Panc1 (cell line): ENCODE measurements at regions not wholly inside any gene's neighbourhood (a gene's known extent, or its start where the extent isn't known, plus 50 kb on each side); places are given as distances from the start of the nearest gene placed in this dataset.

Experiments
- ATAC-seq: fragments of 200-7000 bp; cut with Tn5 transposase; 2 replicates; pipeline ENCODE4 v1.9.1; 2020; ENCODE audit warnings: mild to moderate bottlenecking, moderate library complexity
- BruUV-seq: library from RNA; stranded (reverse); fragments of 400-500 nt; replicated peaks from 2 replicates; lab custom pipeline; 2021; lab: Mats Ljungman, UMichigan
- CTCF ChIA-PET: fragments of 300-600 bp; sonication (Branson Sonifier 250); formaldehyde crosslinking; loops from one replicate; lab custom pipeline; 2022; ENCODE audit warnings: antibody characterized with exemption; lab: Charles Lee
- POLR2A ChIA-PET: fragments of 300-600 bp; sonication (Branson Sonifier 250); formaldehyde crosslinking; loops from one replicate; lab custom pipeline; 2022; ENCODE audit warnings: antibody characterized with exemption; lab: Charles Lee
- DNase-seq: peaks from one replicate; pipeline ENCODE4 v3.0.0-alpha.2; 2010; ENCODE audit warnings: low read depth, low spot score
- H3K27ac ChIP-seq: 2 replicates; pipeline ENCODE4 v1.5.1; 2011; ENCODE audit warnings: mild to moderate bottlenecking, low read length, inconsistent platforms
- H3K27me3 ChIP-seq: fragments of 200-500 bp; sonication (Bioruptor generic); 2 replicates; pipeline ENCODE4 v1.6.0; 2014; ENCODE audit warnings: low read length, inconsistent platforms; ENCODE audit not compliant: control insufficient read depth, insufficient read depth
- H3K36me3 ChIP-seq: fragments of 200-500 bp; sonication (Bioruptor generic); 2 replicates; pipeline ENCODE4 v1.5.1; 2014; ENCODE audit warnings: inconsistent platforms, mild to moderate bottlenecking, low read length, moderate library complexity; ENCODE audit not compliant: control insufficient read depth, insufficient read depth
- H3K4me1 ChIP-seq: 2 replicates; pipeline ENCODE4 v1.5.1; 2011; ENCODE audit warnings: inconsistent platforms, mild to moderate bottlenecking, low read length, moderate library complexity; ENCODE audit not compliant: control insufficient read depth, insufficient read depth
- H3K4me3 ChIP-seq, 2 experiments: 2 replicates each; pipeline ENCODE4 v1.5.1; 2011 to 2012; ENCODE audit warnings: low read depth in 2 of 2, low read length in 2 of 2, mild to moderate bottlenecking in 2 of 2, inconsistent platforms in 1 of 2, moderate library complexity in 1 of 2
- H3K9me3 ChIP-seq: fragments of 200-500 bp; sonication (Bioruptor generic); 2 replicates; pipeline ENCODE4 v1.5.1; 2014; ENCODE audit warnings: low read depth, mild to moderate bottlenecking, inconsistent platforms, low read length, moderate library complexity; ENCODE audit not compliant: control insufficient read depth, insufficient read depth
- POLR2AphosphoS5 ChIP-seq: IDR thresholded peaks from 2 replicates; pipeline ENCODE4 v1.6.1; 2012; ENCODE audit warnings: mild to moderate bottlenecking, low read depth, low read length, moderate library complexity
- SIN3A ChIP-seq: IDR thresholded peaks from 2 replicates; pipeline ENCODE4 v1.6.1; 2012; ENCODE audit warnings: low read depth, mild to moderate bottlenecking, low read length, moderate library complexity, borderline replicate concordance; ENCODE audit not compliant: insufficient read depth
- TCF7L2 ChIP-seq: IDR thresholded peaks from 2 replicates; pipeline ENCODE4 v1.6.1; 2011; ENCODE audit warnings: mild to moderate bottlenecking, low read depth, low read length, inconsistent platforms
- in situ Hi-C: cut with HindIII; loops from 2 replicates; pipeline ENCODE4 v1.10.0; 2016; ENCODE audit warnings: low sequenced_read_pairs, low pct_unique_long_range_greater_than_20kb
- intact Hi-C: fragments of 100-400 bp; cut with micrococcal nuclease; formaldehyde crosslinking; loops from one replicate; pipeline ENCODE4 v1.10.0; 2022; ENCODE audit not compliant: unreplicated experiment
- TF ChIP-seq, protein P1 (sequence below), 2 experiments: IDR thresholded peaks; 2 replicates each; pipeline ENCODE4 v1.6.1; 2011 to 2012; ENCODE audit warnings: low read depth in 2 of 2, control low read depth in 1 of 2, low read length in 1 of 2, mild to moderate bottlenecking in 1 of 2, moderate library complexity in 1 of 2; ENCODE audit not compliant: insufficient read depth in 1 of 2
- TF ChIP-seq, protein P2 (sequence below): fragments of 450-650 bp; IDR thresholded peaks from 2 replicates; pipeline ENCODE4 v1.5.1; 2017; ENCODE audit warnings: mild to moderate bottlenecking

- no peak overlapping the region for H3K4me3 ChIP-seq
- H3K27me3 ChIP-seq = peaks cover 13% of the 10 kb centered on the region; the same call in 1 of the 2 replicates
- CTCF ChIA-PET = no interaction called here
- no peaks in the 10 kb centered on the region for H3K36me3 ChIP-seq
- ATAC-seq (no peak), DNase-seq (no peak)
- TF ChIP-seq, protein P1, sequence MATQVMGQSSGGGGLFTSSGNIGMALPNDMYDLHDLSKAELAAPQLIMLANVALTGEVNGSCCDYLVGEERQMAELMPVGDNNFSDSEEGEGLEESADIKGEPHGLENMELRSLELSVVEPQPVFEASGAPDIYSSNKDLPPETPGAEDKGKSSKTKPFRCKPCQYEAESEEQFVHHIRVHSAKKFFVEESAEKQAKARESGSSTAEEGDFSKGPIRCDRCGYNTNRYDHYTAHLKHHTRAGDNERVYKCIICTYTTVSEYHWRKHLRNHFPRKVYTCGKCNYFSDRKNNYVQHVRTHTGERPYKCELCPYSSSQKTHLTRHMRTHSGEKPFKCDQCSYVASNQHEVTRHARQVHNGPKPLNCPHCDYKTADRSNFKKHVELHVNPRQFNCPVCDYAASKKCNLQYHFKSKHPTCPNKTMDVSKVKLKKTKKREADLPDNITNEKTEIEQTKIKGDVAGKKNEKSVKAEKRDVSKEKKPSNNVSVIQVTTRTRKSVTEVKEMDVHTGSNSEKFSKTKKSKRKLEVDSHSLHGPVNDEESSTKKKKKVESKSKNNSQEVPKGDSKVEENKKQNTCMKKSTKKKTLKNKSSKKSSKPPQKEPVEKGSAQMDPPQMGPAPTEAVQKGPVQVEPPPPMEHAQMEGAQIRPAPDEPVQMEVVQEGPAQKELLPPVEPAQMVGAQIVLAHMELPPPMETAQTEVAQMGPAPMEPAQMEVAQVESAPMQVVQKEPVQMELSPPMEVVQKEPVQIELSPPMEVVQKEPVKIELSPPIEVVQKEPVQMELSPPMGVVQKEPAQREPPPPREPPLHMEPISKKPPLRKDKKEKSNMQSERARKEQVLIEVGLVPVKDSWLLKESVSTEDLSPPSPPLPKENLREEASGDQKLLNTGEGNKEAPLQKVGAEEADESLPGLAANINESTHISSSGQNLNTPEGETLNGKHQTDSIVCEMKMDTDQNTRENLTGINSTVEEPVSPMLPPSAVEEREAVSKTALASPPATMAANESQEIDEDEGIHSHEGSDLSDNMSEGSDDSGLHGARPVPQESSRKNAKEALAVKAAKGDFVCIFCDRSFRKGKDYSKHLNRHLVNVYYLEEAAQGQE (IDR thresholded peaks at IDR 0.05; ENCODE audit: insufficient read depth in 1 of 2, low read depth in 2 of 2, low read length in 1 of 2) = no peak
- TF ChIP-seq SIN3A (no peak), TCF7L2 (no peak), POLR2AphosphoS5 (no peak)
- TF ChIP-seq, protein P2, sequence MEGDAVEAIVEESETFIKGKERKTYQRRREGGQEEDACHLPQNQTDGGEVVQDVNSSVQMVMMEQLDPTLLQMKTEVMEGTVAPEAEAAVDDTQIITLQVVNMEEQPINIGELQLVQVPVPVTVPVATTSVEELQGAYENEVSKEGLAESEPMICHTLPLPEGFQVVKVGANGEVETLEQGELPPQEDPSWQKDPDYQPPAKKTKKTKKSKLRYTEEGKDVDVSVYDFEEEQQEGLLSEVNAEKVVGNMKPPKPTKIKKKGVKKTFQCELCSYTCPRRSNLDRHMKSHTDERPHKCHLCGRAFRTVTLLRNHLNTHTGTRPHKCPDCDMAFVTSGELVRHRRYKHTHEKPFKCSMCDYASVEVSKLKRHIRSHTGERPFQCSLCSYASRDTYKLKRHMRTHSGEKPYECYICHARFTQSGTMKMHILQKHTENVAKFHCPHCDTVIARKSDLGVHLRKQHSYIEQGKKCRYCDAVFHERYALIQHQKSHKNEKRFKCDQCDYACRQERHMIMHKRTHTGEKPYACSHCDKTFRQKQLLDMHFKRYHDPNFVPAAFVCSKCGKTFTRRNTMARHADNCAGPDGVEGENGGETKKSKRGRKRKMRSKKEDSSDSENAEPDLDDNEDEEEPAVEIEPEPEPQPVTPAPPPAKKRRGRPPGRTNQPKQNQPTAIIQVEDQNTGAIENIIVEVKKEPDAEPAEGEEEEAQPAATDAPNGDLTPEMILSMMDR = no peak
- POLR2A ChIA-PET = no interaction called here
- in situ Hi-C loops (no loop called here), intact Hi-C loops (no loop called here)
- no peaks in the 10 kb centered on the region for H3K4me1 ChIP-seq
- BruUV-seq = no TSS peak
- H3K27ac ChIP-seq = no peak overlapping the region
- no peaks in the 10 kb centered on the region for H3K9me3 ChIP-seq
Measured at GRCh38 chr10:76759681-76760080, 877.9 kb downstream of the KCNMA1 start.

DNA sequence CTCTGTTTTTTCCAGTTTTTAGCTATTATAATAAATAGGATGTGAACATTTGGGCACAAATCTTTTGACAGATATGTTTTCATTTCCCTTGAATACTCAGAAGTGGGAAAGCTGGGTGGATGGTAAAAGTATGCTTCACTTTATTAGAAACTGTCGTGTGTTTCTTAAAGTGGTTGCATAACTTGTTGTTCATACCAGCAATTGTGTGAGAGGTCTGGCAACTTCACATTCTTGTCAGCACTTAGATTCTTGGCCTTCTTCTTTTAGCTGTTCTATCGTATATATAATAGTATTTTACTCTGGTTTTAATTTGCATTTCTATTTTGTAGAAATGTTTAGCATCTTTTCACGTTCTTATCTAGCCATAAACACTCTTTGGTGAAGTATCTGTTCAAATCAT, 894.4 kb downstream of the KCNMA1 start:
- peaks cover 21% of the 10 kb centered on the region for H3K27me3 ChIP-seq
- no peaks in the 10 kb centered on the region for H3K36me3 ChIP-seq
- ChIA-PET POLR2A (no interaction called here), CTCF (interaction anchor here (0.6 kb wide), 1 partner anchor 195 kb away, joined by 3 read pairs; no protein-coding TSS in a partner anchor)
- in situ Hi-C loops = no loop called here
- H3K4me1 ChIP-seq = no peaks in the 10 kb centered on the region
- no TSS peak for BruUV-seq
- ATAC-seq (no peak), DNase-seq (no peak)
- H3K27ac ChIP-seq = no peak overlapping the region
- TF ChIP-seq SIN3A (no peak), TCF7L2 (no peak)
- H3K9me3 ChIP-seq = no peaks in the 10 kb centered on the region
- H3K4me3 ChIP-seq = no peak overlapping the region
- intact Hi-C loops = no loop called here

DNA sequence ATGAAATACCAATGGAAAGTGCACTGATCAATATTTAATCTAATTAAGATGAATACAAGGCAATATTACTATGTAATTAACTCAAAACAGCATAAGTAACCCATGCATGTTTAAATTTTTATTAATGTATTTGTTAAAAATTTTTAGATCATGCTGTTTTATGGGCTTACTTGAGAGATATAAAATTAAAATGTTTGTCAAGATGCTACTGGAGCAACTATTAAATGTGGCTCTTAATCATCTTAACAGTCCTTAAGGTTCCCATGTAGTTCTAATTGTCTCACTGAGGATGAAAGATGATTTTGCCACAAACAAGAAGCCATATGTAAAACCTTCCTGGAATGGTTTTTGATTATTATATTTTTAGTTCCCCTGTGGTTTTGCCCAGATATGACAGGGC, 897.1 kb downstream of the KCNMA1 start:
- no peaks in the 10 kb centered on the region for H3K4me1 ChIP-seq
- DNase-seq = no peak
- CTCF ChIA-PET = no interaction called here
- peaks cover 19% of the 10 kb centered on the region for H3K27me3 ChIP-seq
- no peak overlapping the region for H3K4me3 ChIP-seq
- no peak for ATAC-seq
- intact Hi-C loops = no loop called here
- in situ Hi-C loops = no loop called here
- TF ChIP-seq, protein P1 (IDR thresholded peaks at IDR 0.05; ENCODE audit: insufficient read depth in 1 of 2, low read depth in 2 of 2, low read length in 1 of 2) = no peak
- TF ChIP-seq TCF7L2 = no peak
- TF ChIP-seq SIN3A = no peak
- TF ChIP-seq POLR2AphosphoS5 = no peak
- H3K9me3 ChIP-seq = no peaks in the 10 kb centered on the region
- POLR2A ChIA-PET = no interaction called here
- no peaks in the 10 kb centered on the region for H3K36me3 ChIP-seq
- no TSS peak for BruUV-seq
- H3K27ac ChIP-seq = no peak overlapping the region
